Left lobe of liver (tissue), 2 donors: ENCODE measurements at regions not wholly inside any gene's neighbourhood (a gene's known extent, or its start where the extent isn't known, plus 50 kb on each side); places are given as distances from the start of the nearest gene placed in this dataset.
"Not testable (repeated sequence)": the region's sequence is repeated elsewhere in the genome, so short reads cannot be mapped to it uniquely, and the experiment has no call there.

Experiments used
- ATAC-seq: fragments of 200-7000 bp; cut with Tn5 transposase; one replicate; pipeline ENCODE4 v1.9.1; 2020; ENCODE audit warnings: mild to moderate bottlenecking, moderate library complexity
- DNase-seq: peaks from one replicate; pipeline ENCODE4 v3.0.0-alpha.2; 2020; ENCODE audit warnings: low spot score
- donor health status: DM: no; HTN: no; CAD: no; lungs with moderate emphysema.
- donor health status: DM: no; HTN: yes; CAD: no.

DNA sequence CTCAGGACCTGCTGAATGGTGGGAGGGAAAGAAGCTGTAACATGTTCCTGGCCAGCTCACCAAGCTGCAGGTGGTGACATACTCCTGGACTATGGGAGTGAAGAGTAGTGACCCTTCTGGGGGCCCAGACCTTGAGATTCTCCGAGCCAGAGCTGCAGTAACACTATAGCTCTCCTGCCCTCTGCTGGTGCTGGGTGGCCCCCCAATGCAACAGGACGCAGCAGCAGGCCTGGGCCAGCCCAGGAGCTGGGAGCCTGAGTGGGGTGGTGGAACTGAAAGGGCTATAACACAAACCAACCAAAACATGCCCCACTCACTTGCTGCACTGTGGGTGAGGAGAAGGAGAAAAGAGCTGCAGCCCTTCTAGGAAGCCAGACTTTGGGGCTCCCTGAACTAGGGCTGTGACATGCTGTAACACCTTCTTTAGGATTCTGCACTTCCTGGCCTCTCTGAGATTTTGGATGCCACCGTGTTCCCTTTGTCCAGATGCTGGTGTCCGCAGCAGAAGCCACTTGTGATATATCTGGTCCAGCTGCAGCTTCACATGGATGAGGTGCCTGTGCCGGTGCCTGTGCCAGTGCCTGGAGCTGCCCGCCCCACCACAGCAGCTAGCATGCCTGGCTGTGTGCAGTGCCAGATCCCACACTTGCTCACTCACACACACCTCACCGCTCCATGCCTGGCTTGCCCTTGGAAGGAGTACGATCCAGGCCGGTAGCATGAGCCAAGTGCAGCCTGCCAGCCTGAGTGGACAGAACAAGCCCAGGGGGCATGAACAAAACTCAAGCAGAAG lies 636.8 kb upstream of the KCNMB2 start:
- DNase-seq, result no peak
- ATAC-seq, result no peak

DNA sequence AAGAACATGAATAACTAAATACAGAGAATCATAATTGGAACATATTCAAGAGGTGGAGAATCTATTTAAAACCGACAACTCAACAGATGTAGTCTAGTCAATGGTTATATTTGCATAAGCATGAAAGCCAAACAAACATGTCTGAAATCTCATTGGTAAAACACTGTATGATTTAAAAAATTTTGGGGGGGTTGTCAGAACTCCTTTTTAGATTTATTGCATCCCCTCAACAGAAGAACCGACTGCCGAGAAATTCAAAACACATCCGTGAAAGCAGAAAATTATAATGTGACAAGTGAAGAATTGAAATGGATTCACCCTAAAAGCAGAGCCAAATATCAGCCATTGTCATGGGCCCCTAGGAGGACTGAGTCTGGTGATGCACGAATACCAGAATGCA lies 633.4 kb upstream of the KCNMB2 start:
- DNase-seq, result no peak
- no peak for ATAC-seq

DNA sequence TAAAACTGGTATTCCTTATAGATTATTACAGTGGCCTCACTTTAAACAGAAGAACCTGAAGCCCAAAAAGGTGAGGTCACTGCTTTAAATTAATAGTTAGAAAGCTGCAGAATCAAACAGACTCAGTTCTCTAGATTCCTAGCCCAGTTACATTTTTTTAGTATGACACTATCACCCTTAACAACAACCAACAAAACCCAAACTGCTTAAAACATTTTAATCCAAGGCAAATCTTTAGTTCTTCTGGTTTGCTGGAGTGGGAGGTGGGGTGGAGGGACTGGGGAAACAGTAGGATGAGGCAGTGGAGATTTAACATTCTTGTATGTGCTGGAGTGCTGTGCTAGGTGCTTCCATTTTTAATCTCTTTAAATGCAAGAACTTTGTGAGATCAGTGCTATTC lies 631.6 kb upstream of the KCNMB2 start:
- ATAC-seq, result no peak
- DNase-seq, result no peak

DNA sequence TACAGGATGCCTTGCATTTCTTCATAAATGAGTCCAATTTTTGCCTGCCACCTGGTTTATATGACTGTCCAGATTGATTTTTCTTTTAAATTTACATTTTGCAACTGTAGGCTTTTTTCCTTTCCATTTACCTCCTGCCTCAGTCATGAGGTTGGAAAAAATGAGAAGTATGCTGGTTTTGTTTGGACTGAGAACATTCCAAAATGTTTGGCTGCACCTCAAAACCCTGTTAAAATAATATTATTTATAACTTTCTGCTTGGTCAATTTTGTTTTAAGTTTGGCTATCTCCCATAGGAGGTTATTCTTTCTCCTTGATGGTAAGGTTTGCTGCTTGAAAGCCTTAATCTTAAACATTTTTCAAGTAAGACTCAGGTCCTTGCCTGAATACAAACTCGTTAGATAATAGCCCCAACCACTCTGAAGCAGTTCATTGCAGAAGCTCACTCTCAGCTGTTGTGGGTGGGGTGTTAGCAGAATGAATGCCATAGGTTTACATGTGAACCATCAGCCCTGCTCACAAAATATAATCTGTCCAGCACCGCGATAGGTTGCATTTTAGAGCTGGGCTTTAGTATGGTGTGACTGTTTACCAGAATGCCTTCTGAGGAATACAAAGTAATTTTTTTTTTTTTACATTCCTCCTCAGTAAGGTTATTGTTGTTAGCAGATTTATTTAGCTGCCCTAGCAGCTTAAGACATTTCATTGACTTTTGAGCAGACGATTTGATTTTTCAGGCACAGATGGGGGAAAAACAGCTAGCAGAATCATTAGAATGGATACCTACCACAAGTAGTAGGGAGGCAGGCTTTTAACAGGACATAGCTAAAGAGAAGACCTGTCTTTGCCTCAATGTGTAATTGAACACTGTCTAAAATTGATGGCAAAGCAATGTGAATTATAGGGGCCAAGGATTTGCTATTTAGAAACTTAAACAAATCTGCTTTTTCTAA lies 630.8 kb upstream of the KCNMB2 start:
- DNase-seq (no peak), ATAC-seq (no peak)

DNA sequence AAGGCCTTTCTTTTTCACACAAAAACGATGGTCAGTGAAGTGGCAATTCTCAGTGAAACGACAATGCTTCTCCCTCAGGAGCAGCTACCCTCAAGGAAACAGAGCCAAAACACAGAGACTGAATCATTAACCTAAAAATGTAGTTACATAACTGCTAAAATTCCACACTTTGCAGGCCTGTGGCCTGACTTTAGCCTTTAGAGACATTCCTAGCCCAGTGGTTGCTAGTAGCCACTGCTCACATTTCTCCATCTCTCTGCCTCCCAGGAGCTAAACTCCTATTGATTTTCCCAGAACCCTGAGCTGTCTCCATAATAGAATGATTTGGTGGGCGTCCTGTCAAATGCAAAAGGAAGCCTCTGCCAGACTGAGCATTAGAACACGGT lies 630.1 kb upstream of the KCNMB2 start:
- DNase-seq (no peak), ATAC-seq (peak; percentile 65)

DNA sequence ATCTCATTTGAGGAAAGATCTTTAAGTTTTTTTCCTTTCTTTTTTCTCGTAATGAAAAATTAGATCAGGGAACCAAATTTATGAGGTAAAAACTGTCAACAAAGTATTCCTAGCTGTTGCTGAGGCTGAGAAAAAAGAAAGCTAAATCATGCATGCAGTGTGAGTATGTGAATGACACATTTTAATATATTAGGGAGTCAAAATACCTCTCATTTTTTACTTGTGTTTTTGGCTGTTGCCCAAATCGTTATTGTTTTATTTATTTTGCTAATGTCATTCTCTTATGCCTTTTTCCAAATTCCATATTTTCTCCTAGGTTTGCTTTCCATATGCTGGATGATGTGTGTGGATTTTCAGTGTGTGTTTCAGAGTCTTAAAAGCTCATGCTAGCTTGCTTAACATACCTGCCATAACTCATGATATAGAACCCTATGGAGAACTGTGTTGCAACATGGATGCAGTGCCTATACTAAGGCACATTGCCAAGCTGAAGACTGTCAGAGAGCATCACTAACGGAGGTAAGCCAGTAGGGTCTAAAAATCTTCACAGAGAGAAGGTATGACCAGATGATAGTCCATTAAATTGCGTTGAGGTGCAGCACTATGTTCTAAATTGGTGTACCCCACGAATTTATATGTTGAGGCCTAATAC lies 629.5 kb upstream of the KCNMB2 start:
- no peak for ATAC-seq
- no peak for DNase-seq

DNA sequence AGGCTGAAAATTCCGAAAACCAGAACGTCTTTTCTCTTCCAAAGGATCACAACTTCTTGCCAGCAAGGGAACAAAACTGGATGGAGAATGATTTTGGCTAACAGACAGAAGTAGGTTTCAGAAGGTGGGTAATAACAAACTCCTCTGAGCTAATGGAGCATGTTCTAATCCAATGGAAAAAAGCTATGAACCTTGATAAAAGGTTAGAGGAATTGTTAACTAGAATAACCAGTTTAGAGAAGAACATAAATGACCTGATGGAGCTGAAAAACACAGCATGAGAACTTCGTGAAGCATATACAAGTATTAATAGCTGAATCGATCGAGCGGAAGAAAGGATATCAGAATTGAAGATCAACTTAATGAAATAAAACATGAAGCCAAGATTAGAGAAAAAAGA lies 626.7 kb upstream of the KCNMB2 start:
- not testable (repeated sequence) for DNase-seq

DNA sequence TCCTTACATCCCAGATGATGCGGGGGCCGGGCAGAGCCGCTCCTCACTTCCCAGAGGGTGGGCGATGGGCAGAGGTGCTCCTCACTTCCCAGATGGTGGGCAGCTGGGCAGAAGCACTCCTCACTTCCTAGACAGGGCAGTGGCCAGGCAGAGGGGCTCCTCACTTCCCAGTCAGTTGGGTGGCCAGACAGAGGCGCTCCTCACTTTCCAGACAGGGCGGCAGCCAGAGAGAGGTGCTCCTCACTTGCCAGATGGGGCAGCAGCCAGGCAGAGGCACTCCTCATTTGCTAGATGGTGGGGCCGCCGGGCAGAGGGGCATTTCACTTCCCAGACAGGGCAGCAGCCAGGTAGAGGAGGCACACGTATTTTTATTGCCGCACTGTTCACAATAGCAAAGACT lies 622.0 kb upstream of the KCNMB2 start:
- no peak for DNase-seq
- no peak for ATAC-seq

More for the DNA sequence above, 626.7 kb upstream of the KCNMB2 start:
- ATAC-seq, result not testable (repeated sequence)

DNA sequence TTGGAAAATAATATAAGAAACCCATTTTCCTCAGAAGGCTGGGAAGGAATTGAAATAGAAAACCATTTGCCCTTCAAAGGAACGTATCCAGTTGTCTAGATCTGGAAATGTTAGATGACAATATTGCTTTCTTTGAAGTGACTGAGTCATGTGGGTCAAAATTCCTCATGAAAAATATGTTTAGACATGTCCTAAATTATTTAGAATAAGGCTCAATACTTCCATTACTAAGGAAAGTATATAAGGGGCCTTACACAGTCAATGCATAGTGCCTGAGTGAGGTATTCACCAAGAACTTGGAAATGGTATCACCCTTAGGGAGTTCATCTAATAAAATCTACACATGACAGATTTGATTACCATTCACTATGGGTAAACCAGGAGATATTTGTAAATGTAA lies 619.8 kb upstream of the KCNMB2 start:
- no peak for DNase-seq

DNA sequence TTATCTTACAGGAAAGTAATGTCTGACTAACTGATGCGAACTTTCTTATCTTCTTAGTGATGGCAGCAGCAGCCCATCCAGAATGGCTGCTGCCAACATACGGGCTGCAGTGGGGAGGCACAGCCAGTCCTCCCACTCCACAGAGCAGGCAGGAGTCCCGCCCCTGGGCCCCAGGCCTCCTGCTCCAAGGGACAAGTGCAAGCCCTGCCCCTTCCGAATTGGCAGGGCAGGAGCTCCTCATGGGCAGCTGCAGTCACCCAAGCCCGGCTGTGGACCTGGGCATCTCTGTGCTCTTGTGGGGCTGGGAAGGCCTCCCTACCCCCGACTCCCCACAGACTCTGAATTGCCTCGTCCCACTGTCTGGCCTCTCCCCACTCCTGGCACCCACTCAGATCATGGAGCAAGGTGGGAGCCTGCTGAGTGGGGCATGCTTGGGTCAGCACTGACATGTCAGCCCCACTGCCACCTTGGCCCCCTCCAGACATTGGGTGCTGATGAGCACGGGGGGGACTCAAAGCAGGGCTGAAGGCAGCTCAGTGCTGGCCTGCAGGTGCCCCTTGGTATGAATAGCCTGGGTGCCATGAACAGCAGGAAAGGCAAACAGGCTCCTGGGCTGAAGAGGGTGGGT lies 618.9 kb upstream of the KCNMB2 start:
- DNase-seq (no peak), ATAC-seq (no peak)

More for the DNA sequence above, 619.8 kb upstream of the KCNMB2 start:
- no peak for ATAC-seq

DNA sequence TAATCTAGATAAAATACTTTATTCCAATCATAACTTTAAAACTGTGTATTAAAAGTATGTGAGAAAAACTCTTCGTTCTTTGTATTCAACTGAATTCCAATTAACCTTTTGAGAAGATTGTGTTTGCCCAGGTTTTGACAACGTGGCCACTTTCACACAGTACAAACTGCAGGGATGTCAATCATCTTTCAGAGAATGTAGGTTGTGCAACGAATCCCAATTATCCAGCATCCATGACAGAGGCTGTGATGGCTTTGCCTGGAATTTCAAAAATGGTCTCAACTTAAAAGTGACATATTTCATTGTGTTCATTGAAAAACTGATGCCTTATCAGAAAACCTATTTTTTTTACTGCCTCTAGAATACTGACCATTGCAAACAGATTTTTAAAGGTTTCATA lies 615.1 kb upstream of the KCNMB2 start:
- DNase-seq (no peak), ATAC-seq (no peak)

DNA sequence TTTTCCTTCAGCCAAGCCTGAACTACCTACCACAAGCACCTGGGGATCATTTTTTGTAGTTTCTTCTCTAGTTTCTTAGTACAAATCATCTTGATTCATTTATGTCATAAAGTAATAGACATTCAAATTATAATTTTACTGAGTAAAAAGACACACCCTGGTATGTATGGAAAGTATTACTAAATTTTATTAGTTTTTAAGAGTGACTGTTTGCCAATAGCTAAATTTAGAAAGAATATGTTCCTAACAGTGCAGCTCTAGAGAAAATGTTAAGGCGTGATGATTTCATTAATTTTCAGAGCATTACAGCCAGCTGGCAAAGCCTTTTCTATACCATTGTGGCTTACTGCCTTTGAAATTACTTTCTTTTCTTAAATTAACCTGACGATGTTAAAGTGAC lies 612.0 kb upstream of the KCNMB2 start:
- DNase-seq (no peak), ATAC-seq (no peak)

DNA sequence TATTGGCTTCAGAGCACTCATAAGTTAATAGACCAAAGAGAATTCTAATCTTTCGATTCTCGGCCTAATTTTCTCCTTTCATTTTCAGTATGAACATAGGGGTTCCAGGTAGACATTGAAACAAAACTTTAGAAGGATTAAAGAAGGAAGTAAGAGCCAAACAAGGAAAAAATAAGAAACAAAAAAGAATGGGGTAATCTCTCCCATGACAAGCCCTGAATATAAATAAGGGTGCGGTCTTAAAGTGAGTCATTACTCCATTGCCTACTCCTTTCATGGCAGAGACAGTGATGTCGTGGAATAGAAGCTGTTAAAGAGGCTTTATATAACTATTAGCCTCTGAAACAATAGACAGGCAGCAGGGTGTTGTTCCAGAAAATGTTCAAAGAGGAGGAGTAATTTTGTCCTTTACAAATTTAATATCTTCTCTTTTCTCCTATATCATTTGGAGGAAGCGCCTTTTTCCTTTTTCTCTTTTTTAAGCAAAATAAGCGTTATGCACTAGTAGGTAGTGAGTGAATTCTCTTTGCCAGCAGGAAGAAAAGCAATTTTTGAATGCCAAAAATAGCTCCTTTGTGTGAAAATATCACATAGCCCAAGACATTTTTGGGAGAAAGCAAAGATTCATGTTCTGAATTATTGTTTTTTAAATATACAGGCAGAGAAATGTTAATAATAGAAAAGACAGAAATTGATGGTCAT lies 607.9 kb upstream of the KCNMB2 start:
- DNase-seq, result no peak
- ATAC-seq, result no peak

DNA sequence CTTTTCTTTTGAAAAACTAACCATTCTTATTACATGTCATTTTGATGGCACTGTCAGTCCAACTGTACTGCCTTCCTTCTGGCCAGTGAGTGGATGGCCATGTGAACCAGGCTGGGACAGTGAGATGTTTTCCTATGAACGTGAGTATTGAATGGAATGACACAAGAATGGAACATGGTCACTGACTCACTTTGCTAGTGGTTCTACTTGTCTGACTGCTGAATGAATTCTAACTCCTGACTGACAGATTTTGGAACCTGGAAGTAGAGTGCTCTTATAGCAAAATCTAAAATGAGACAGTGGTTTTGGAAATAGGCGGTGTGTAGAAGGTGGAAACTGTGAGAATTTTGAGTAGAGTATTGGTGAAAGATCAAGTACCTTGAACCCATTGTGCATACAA lies 606.9 kb upstream of the KCNMB2 start:
- ATAC-seq (no peak), DNase-seq (no peak)

DNA sequence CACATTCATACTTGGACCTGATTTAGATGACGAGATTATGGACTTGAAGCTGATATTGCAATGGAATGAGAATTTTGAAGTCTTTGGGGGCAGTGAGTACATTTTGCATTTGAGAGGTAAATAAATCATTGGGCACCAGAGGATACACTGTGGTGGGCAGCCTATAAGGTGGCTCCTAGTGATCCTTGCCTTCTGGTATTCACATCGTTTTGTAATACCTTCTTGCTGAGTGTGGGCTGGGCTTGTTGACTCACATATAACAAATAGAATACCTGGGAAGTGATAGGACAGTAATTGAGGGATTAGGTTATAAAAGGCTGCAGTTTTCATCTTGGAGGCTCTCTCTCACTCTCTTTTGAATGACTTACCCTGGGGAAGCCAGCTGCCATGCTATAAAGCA lies 605.5 kb upstream of the KCNMB2 start:
- ATAC-seq (no peak), DNase-seq (no peak)

DNA sequence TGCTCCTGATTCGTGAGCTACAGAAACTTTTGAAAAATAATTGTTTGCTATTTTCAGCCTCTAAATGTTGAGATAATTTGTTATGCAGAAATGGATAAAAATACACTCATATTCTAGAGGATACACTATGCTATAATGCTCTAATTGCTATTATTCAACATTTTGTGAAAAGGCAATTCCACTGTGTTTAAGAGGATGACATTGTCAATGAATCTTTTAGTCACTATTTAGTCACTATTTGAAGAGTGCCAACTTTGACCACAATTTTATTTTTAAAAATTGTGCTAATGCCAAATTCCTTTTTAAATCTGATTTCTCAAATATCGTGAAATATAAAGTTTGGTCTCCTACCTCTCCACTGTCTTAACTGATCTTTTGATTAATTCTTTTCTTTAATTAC lies 604.9 kb upstream of the KCNMB2 start:
- ATAC-seq (no peak), DNase-seq (no peak)

DNA sequence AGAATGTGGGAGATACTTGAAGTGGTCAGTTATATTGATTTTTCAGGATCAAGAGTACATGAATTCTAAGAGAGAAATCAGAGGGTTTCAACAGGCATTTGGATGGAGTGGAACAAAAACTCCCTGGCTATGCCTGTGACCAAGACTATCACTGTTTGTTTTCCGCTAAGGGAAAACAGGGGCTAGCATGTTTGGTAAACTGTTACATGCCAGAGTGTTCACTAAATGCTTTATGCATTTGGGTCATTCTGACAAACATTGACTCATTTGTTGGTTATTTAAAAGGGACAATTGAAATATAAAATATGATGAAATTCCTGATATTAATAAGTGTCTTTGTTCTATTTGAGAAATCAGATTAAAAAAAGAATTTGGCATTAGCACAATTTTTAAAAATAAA lies 603.9 kb upstream of the KCNMB2 start:
- ATAC-seq, result no peak
- DNase-seq, result no peak

DNA sequence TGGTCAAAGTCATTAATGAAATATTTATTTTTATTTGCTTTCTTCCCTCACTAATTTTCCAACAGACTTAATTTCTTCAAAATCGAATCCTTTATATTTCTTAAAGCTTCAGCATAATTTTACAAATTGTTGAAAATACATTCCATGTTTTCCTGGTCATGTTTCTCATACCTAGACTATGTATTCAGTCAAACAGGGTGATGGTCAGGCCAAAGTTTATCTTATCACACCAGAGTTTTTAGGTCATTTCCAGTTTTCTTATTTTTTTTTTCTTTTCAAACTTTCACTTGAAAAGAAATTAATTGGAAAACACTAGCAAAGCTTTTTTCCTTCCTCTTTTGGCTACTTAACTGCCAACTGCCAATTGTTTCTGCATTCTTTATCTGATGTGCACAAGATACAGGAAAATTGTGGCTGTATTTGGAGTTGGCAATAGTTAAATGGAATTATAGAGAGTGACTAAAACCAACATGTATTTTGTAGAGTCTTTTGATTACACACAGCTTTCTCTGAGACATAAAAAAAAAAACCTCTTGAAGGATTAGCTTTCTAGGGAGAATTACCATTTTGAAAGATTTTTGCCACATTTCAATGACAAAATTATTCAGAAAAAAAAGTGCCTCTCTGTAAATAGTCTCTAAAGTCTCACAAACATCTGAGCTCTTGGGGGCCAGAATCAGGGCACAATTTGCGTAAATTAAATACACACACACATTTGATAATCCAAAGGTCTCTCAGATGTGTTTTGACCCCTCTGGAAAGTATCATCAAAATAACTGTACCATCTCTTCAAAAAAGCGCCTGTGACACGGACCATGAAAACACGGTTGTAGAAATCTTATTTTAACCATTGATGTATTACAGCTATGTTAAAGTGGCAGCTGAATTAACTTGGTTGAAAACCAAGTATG lies 603.2 kb upstream of the KCNMB2 start:
- DNase-seq, result no peak
- ATAC-seq, result peak; percentile 32
